ENCODE measurements at regions not wholly inside any gene's neighbourhood (a gene's known extent, or its start where the extent isn't known, plus 50 kb on each side); places are given as distances from the start of the nearest gene placed in this dataset.

GRCh38 chr17:77867308-77867781, 91.2 kb upstream of the TNRC6C start:
- DNase-seq (no peak), ATAC-seq (no peak)
- intact Hi-C loops (cut with DNase I, micrococcal nuclease), result no loop called here

- DNase-seq (no peak), ATAC-seq (no peak)
- intact Hi-C loops (cut with DNase I, micrococcal nuclease), result no loop called here
Measured at GRCh38 chr17:77867976-77868713, 90.4 kb upstream of the TNRC6C start.

- intact Hi-C loops (cut with DNase I, micrococcal nuclease), result no loop called here
- DNase-seq, result no peak
- ATAC-seq, result no peak
Measured at GRCh38 chr17:77869041-77869599, 89.4 kb upstream of the TNRC6C start.

GRCh38 chr17:77869665-77870132, 88.8 kb upstream of the TNRC6C start:
- peak; percentile 35 for ATAC-seq
- DNase-seq, result peak in 1 of 2 donors; percentile 40
- intact Hi-C loops (cut with DNase I, micrococcal nuclease), result no loop called here

- intact Hi-C loops (cut with DNase I, micrococcal nuclease), result no loop called here
- no peak for DNase-seq
- no peak for ATAC-seq
Measured at GRCh38 chr17:77872199-77872598, 86.3 kb upstream of the TNRC6C start.

- ATAC-seq, result no peak
- intact Hi-C loops (cut with DNase I, micrococcal nuclease), result no loop called here
- no peak for DNase-seq
Measured at GRCh38 chr17:77872714-77873499, 85.6 kb upstream of the TNRC6C start.

GRCh38 chr17:77873500-77874302, 84.8 kb upstream of the TNRC6C start:
- intact Hi-C loops (cut with DNase I, micrococcal nuclease), result no loop called here
- no peak for DNase-seq

GRCh38 chr17:77874303-77875050, 84.0 kb upstream of the TNRC6C start:
- DNase-seq, result no peak
- ATAC-seq, result no peak
- intact Hi-C loops (cut with DNase I, micrococcal nuclease), result no loop called here

More at GRCh38 chr17:77873500-77874302, 84.8 kb upstream of the TNRC6C start:
- no peak for ATAC-seq

GRCh38 chr17:77875051-77875780, 83.3 kb upstream of the TNRC6C start:
- DNase-seq (no peak), ATAC-seq (no peak)
- intact Hi-C loops (cut with DNase I, micrococcal nuclease), result no loop called here

GRCh38 chr17:77875881-77876509, 82.5 kb upstream of the TNRC6C start:
- ATAC-seq (no peak), DNase-seq (no peak)
- intact Hi-C loops (cut with DNase I, micrococcal nuclease), result no loop called here

- DNase-seq, result no peak
- intact Hi-C loops (cut with DNase I, micrococcal nuclease), result no loop called here
- no peak for ATAC-seq
Measured at GRCh38 chr17:77877036-77877435, 81.5 kb upstream of the TNRC6C start.

- DNase-seq (no peak), ATAC-seq (no peak)
- intact Hi-C loops (cut with DNase I, micrococcal nuclease), result no loop called here
Measured at GRCh38 chr17:77877646-77878355, 80.7 kb upstream of the TNRC6C start.

GRCh38 chr17:77879226-77879895, 79.1 kb upstream of the TNRC6C start:
- no peak for ATAC-seq
- intact Hi-C loops (cut with DNase I, micrococcal nuclease), result no loop called here
- DNase-seq, result no peak

- DNase-seq (no peak), ATAC-seq (no peak)
- intact Hi-C loops (cut with DNase I, micrococcal nuclease), result no loop called here
Measured at GRCh38 chr17:77879896-77880280, 78.6 kb upstream of the TNRC6C start.

GRCh38 chr17:77880711-77881450, 77.6 kb upstream of the TNRC6C start:
- intact Hi-C loops (cut with DNase I, micrococcal nuclease), result no loop called here
- ATAC-seq (no peak), DNase-seq (no peak)
